IMR-90 (cell line): ENCODE measurements at regions not wholly inside any gene's neighbourhood (a gene's known extent, or its start where the extent isn't known, plus 50 kb on each side); places are given as distances from the start of the nearest gene placed in this dataset.

Source experiments
- ATAC-seq: fragments of 200-7000 bp; cut with Tn5 transposase; 2 replicates; pipeline ENCODE4 v1.9.1; 2020; ENCODE audit warnings: low read depth, mild to moderate bottlenecking, moderate library complexity
- BruUV-seq: library from RNA; stranded (reverse); fragments of 400-500 nt; replicated peaks from 2 replicates; lab custom pipeline; 2021; lab: Mats Ljungman, UMichigan
- CTCF ChIA-PET: fragments of 300-600 bp; formaldehyde crosslinking; extraction: SDS; loops from one replicate; lab custom pipeline; 2021; ENCODE audit warnings: antibody characterized with exemption; lab: Yijun Ruan, JAX
- POLR2A ChIA-PET: fragments of 300-600 bp; sonication (Branson Sonifier 250); formaldehyde crosslinking; loops from one replicate; lab custom pipeline; 2022; ENCODE audit warnings: antibody characterized with exemption; ENCODE audit not compliant: unreplicated experiment; lab: Charles Lee
- DNase-seq: peaks from one replicate; pipeline ENCODE4 v3.0.0; 2013
- H2AFZ ChIP-seq: replicated peaks from 2 replicates; pipeline ENCODE3; 2013; ENCODE audit warnings: low read length, mild to moderate bottlenecking; ENCODE audit not compliant: poor library complexity
- H2AK5ac ChIP-seq: 2 replicates; pipeline ENCODE4 v1.6.1; 2013; ENCODE audit warnings: low read depth, low read length, inconsistent platforms
- H2AK9ac ChIP-seq: replicated peaks from 2 replicates; pipeline ENCODE3; 2013; ENCODE audit warnings: mild to moderate bottlenecking, low read depth, low read length, moderate library complexity; ENCODE audit not compliant: poor library complexity
- H2BK120ac ChIP-seq: 2 replicates; pipeline ENCODE4 v1.6.1; 2013; ENCODE audit warnings: low read depth, low read length, inconsistent platforms
- H2BK15ac ChIP-seq: 3 replicates; pipeline ENCODE4 v1.6.1; 2013; ENCODE audit warnings: low read depth, low read length, inconsistent platforms
- H2BK20ac ChIP-seq: 2 replicates; pipeline ENCODE4 v1.6.1; 2013; ENCODE audit warnings: low read depth, mild to moderate bottlenecking, inconsistent platforms, low read length, moderate library complexity
- H2BK5ac ChIP-seq: 2 replicates; pipeline ENCODE4 v1.6.1; 2013; ENCODE audit warnings: mild to moderate bottlenecking, low read depth, low read length, inconsistent platforms; ENCODE audit not compliant: poor library complexity, severe bottlenecking
- H3K14ac ChIP-seq: replicated peaks from 2 replicates; pipeline ENCODE4 v1.6.1; 2013; ENCODE audit warnings: low read depth, low read length, inconsistent platforms
- H3K18ac ChIP-seq: 2 replicates; pipeline ENCODE4 v1.6.1; 2013; ENCODE audit warnings: low read depth, low read length, control low read depth
- H3K23ac ChIP-seq: 2 replicates; pipeline ENCODE4 v1.6.1; 2013; ENCODE audit warnings: low read depth, low read length, inconsistent platforms
- H3K27ac ChIP-seq: 2 replicates; pipeline ENCODE4 v1.5.1; 2013; ENCODE audit warnings: mild to moderate bottlenecking, control low read depth, low read length; ENCODE audit not compliant: insufficient read depth
- H3K27me3 ChIP-seq: 2 replicates; pipeline ENCODE4 v1.6.1; 2013; ENCODE audit warnings: low read length; ENCODE audit not compliant: control insufficient read depth, insufficient read depth
- H3K36me3 ChIP-seq: 2 replicates; pipeline ENCODE4 v1.6.1; 2013; ENCODE audit warnings: low read length, mixed read lengths; ENCODE audit not compliant: control insufficient read depth, insufficient read depth
- H3K4ac ChIP-seq: 2 replicates; pipeline ENCODE4 v1.6.1; 2013; ENCODE audit warnings: low read depth, low read length, inconsistent platforms
- H3K4me1 ChIP-seq: 2 replicates; pipeline ENCODE4 v1.6.1; 2013; ENCODE audit warnings: low read length, mixed read lengths; ENCODE audit not compliant: control insufficient read depth, insufficient read depth
- H3K4me2 ChIP-seq: 2 replicates; pipeline ENCODE4 v1.6.1; 2013; ENCODE audit warnings: low read depth, mild to moderate bottlenecking, control low read depth, low read length, moderate library complexity
- H3K4me3 ChIP-seq: 2 replicates; pipeline ENCODE4 v1.5.1; 2013; ENCODE audit warnings: low read depth, mild to moderate bottlenecking, control low read depth, low read length, moderate library complexity; ENCODE audit not compliant: insufficient read depth
- H3K56ac ChIP-seq: 2 replicates; pipeline ENCODE4 v1.6.1; 2013; ENCODE audit warnings: low read length, inconsistent platforms; ENCODE audit not compliant: insufficient read depth; ENCODE audit errors: extremely low read depth
- H3K79me1 ChIP-seq, 2 experiments: 2 replicates each; pipeline ENCODE4 v1.6.1; 2013; ENCODE audit warnings: low read length in 2 of 2, inconsistent platforms in 1 of 2, low read depth in 1 of 2
- H3K9ac ChIP-seq: 2 replicates; pipeline ENCODE4 v1.6.1; 2013; ENCODE audit warnings: low read depth, low read length, control low read depth
- H3K9me1 ChIP-seq: 2 replicates; pipeline ENCODE4 v1.6.1; 2013; ENCODE audit warnings: low read length, inconsistent platforms; ENCODE audit not compliant: insufficient read depth
- H3K9me3 ChIP-seq: 2 replicates; pipeline ENCODE4 v1.6.1; 2013; ENCODE audit warnings: low read length; ENCODE audit not compliant: control insufficient read depth, insufficient read depth
- H4K20me1 ChIP-seq: 2 replicates; pipeline ENCODE4 v1.6.1; 2013; ENCODE audit warnings: low read length, inconsistent platforms; ENCODE audit not compliant: insufficient read depth
- H4K5ac ChIP-seq: 2 replicates; pipeline ENCODE4 v1.6.1; 2013; ENCODE audit warnings: mild to moderate bottlenecking, low read depth, low read length, control low read depth
- H4K8ac ChIP-seq, 2 experiments: 2 replicates each; pipeline ENCODE4 v1.6.1; 2013; ENCODE audit warnings: low read depth in 2 of 2, low read length in 2 of 2, control low read depth in 1 of 2, inconsistent platforms in 1 of 2
- H4K91ac ChIP-seq: 2 replicates; pipeline ENCODE4 v1.6.1; 2013; ENCODE audit warnings: low read depth, low read length, inconsistent platforms; ENCODE audit not compliant: insufficient read depth
- BHLHE40 ChIP-seq: fragments of 150-350 bp; IDR thresholded peaks from 2 replicates; pipeline ENCODE4 v1.6.1; 2016; ENCODE audit warnings: mild to moderate bottlenecking, low read depth, low read length
- CEBPB ChIP-seq: IDR thresholded peaks from 2 replicates; pipeline ENCODE4 v1.6.1; 2012; ENCODE audit warnings: low read depth, low read length, improper control_type of control experiment
- CHD1 ChIP-seq: IDR thresholded peaks from 2 replicates; pipeline ENCODE4 v1.6.1; 2012; ENCODE audit warnings: low read depth, low read length, improper control_type of control experiment
- FOS ChIP-seq: fragments of 150-350 bp; IDR thresholded peaks from 2 replicates; pipeline ENCODE4 v1.6.1; 2016; ENCODE audit warnings: low read depth, low read length
- MAFK ChIP-seq: IDR thresholded peaks from 2 replicates; pipeline ENCODE4 v1.6.1; 2012; ENCODE audit warnings: low read depth, low read length, improper control_type of control experiment
- MAZ ChIP-seq: IDR thresholded peaks from 2 replicates; pipeline ENCODE4 v1.6.1; 2012; ENCODE audit warnings: low read depth, mild to moderate bottlenecking, low read length, improper control_type of control experiment, moderate library complexity, borderline replicate concordance
- MXI1 ChIP-seq: IDR thresholded peaks from 2 replicates; pipeline ENCODE4 v1.6.1; 2012; ENCODE audit warnings: low read depth, mild to moderate bottlenecking, low read length, moderate library complexity, borderline replicate concordance
- RAD21 ChIP-seq: IDR thresholded peaks from 2 replicates; pipeline ENCODE4 v1.6.1; 2012; ENCODE audit warnings: low read length, improper control_type of control experiment
- RCOR1 ChIP-seq: IDR thresholded peaks from 2 replicates; pipeline ENCODE4 v1.6.1; 2012; ENCODE audit warnings: mild to moderate bottlenecking, low read length, improper control_type of control experiment; ENCODE audit not compliant: insufficient replicate concordance
- RFX5 ChIP-seq: IDR thresholded peaks from 2 replicates; pipeline ENCODE4 v1.8.0; 2012; ENCODE audit warnings: low read depth, mild to moderate bottlenecking, low read length, moderate library complexity
- SMC3 ChIP-seq: fragments of 150-350 bp; IDR thresholded peaks from 2 replicates; pipeline ENCODE4 v1.6.1; 2016; ENCODE audit warnings: low read depth, mild to moderate bottlenecking, antibody characterized with exemption, low read length, moderate library complexity
- WGBS, 2 experiments: methylation state at CpG; one replicate each; pipeline versions ENCODE4 v1.1.5 to v1.1.7; 2013; ENCODE audit warnings: missing lambda C conversion rate in 2 of 2; ENCODE audit not compliant: insufficient read length in 1 of 2; ENCODE audit errors: extremely low coverage in 2 of 2; 5-methylcytosine and 5-hydroxymethylcytosine counted together
- dilution Hi-C: fragments of 300-500 bp; cut with HindIII; formaldehyde crosslinking; loops from one replicate; pipeline ENCODE4 v1.14.3; 2018; ENCODE audit warnings: low sequenced_read_pairs; ENCODE audit not compliant: unreplicated experiment
- in situ Hi-C: fragments of 300-500 bp; cut with MboI; formaldehyde crosslinking; loops from 3 replicates; pipeline ENCODE4 v1.14.3; 2019; ENCODE audit warnings: low sequenced_read_pairs, inconsistent platforms, mixed read lengths
- intact Hi-C: fragments of 100-400 bp; cut with micrococcal nuclease; formaldehyde crosslinking; loops from 2 replicates; pipeline ENCODE4 v1.10.0; 2022

DNA sequence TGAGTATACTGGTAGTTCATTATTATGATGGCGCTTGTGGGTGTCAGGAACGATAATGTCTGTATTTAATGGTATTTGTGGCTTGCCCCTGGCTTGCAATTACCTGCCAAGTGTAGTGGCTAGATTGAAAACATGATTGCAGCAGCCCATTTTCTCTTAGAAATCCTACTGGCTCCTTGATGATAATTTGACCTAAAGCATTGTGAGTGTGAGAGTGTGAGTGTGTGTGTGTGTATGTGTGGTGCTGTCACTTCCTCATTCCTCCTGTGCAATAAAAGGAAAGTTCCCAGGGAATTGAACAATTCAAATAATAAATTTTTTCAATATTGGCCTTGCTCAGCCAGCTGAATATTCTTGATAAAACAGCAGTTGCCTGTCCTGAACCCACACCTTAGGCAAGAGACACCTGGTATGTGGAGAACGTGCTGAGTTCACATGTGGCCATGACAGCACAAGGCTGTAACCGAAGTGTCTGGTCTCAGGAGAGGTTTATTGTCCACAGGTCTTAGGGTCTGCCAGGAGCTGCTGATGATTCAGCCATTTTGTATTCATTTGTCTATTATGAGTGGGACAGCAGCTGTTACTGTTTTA is 193.3 kb downstream of the CD47 start:
- H2AK5ac ChIP-seq: no peak overlapping the region
- in situ Hi-C loops: no loop called here
- no TSS peak for BruUV-seq
- H4K91ac ChIP-seq: no peak overlapping the region
- ATAC-seq (peak; percentile 51; the same call in 1 of the 2 replicates), DNase-seq (peak; percentile 41)
- H2BK5ac ChIP-seq: no peak overlapping the region
- peak overlapping the region in 1 of 2 experiments; percentile 21; a peak in 1 of 4 replicates for H4K8ac ChIP-seq
- TF ChIP-seq RFX5 (no peak), FOS (no peak), CEBPB (no peak), BHLHE40 (no peak), MXI1 (no peak), MAFK (no peak), SMC3 (no peak), RCOR1 (no peak), CHD1 (no peak), MAZ (no peak), RAD21 (no peak)
- no peak overlapping the region for H3K14ac ChIP-seq
- CTCF ChIA-PET: interaction anchor here (1.7 kb wide), 1 partner anchor 30 kb away, joined by 5 read pairs; no protein-coding TSS in a partner anchor
- H3K4me3 ChIP-seq: no peak overlapping the region
- H3K36me3 ChIP-seq: no peaks in the 10 kb centered on the region
- no peaks in the 10 kb centered on the region for H3K9me3 ChIP-seq
- WGBS, 2 experiments: 50% methylated on average over 2 of the region's 4 CpGs; no CpG with 5 or more reads in 1 of the 2 experiments
- no peak overlapping the region for H2BK20ac ChIP-seq
- intact Hi-C loops: no loop called here
- H3K4me1 ChIP-seq: peaks cover 4% of the 10 kb centered on the region; the same call in 1 of the 2 replicates
- H2AK9ac ChIP-seq: no peak overlapping the region
- dilution Hi-C loops: no loop called here
- no peak overlapping the region for H2BK15ac ChIP-seq
- no peaks in the 10 kb centered on the region for H4K20me1 ChIP-seq
- peak overlapping the region; percentile 23; the same call in 1 of the 2 replicates for H3K23ac ChIP-seq
- peaks cover 8% of the 10 kb centered on the region for H3K27me3 ChIP-seq
- H4K5ac ChIP-seq: no peak overlapping the region
- H2BK120ac ChIP-seq: no peak overlapping the region
- H3K18ac ChIP-seq: no peak overlapping the region
- H3K79me1 ChIP-seq: no peaks in the 10 kb centered on the region
- POLR2A ChIA-PET: no interaction called here
- no peak overlapping the region for H3K56ac ChIP-seq
- no peak overlapping the region for H3K9ac ChIP-seq
- H2AFZ ChIP-seq: no peak overlapping the region
- H3K9me1 ChIP-seq: 0 out of 2 replicates have a peak, but pooled peaks cover 7% of the 10 kb centered on the region
- no peak overlapping the region for H3K4me2 ChIP-seq
- H3K4ac ChIP-seq: no peak overlapping the region
- H3K27ac ChIP-seq: no peak overlapping the region
